ENCODE measurements at regions not wholly inside any gene's neighbourhood (a gene's known extent, or its start where the extent isn't known, plus 50 kb on each side); places are given as distances from the start of the nearest gene placed in this dataset.

GRCh38 chr12:92039046-92039445, 106.6 kb downstream of the BTG1 start:
- TF ChIP-seq CTCF (IDR thresholded peaks at IDR 0.05; ENCODE audit: poor library complexity) (no peak), EZH2phosphoT487 (IDR thresholded peaks at IDR 0.05; ENCODE audit: low read depth, severe bottlenecking, unreplicated experiment) (no peak), EZH2 (IDR thresholded peaks at IDR 0.05; ENCODE audit: borderline replicate concordance) (no peak)

Data from hepatocyte (in vitro differentiated cells).